GM19438 (cell line): ENCODE measurements at regions not wholly inside any gene's neighbourhood (a gene's known extent, or its start where the extent isn't known, plus 50 kb on each side); places are given as distances from the start of the nearest gene placed in this dataset.
"Not testable (repeated sequence)": the region's sequence is repeated elsewhere in the genome, so short reads cannot be mapped to it uniquely, and the experiment has no call there.

Experiments used
- ATAC-seq: cut with Tn5 transposase; IDR thresholded peaks from one replicate; pipeline ENCODE4 v1.9.1; 2021; ENCODE audit warnings: low read depth; ENCODE audit not compliant: unreplicated experiment

- no peak for ATAC-seq
Observed at GRCh38 chr12:94916663-94917062, 86.8 kb downstream of the NDUFA12 start.

GRCh38 chr12:94909663-94910062 is 93.8 kb downstream of the NDUFA12 start:
- ATAC-seq, result no peak

DNA sequence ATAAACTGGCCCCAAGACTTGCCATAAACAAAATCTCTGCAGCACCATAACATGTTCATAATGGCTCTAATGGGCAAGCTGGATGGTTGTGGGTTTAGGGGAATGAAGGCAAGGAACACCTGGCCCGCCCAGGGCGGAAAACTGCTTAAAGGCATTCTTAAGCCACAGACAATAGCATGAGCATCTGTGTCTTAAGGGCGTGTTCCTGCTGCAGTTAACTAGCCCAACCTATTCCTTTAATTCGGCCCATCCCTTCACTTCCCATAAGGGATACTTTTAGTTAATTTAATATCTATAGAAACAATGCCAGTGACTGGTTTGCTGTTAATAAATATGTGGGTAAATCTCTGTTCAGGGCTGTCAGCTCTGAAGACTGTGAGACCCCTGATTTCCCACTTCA is 97.7 kb downstream of the NDUFA12 start:
- ATAC-seq, result not testable (repeated sequence)

GRCh38 chr12:94900496-94900895 is 103.0 kb downstream of the NDUFA12 start:
- no peak for ATAC-seq

DNA sequence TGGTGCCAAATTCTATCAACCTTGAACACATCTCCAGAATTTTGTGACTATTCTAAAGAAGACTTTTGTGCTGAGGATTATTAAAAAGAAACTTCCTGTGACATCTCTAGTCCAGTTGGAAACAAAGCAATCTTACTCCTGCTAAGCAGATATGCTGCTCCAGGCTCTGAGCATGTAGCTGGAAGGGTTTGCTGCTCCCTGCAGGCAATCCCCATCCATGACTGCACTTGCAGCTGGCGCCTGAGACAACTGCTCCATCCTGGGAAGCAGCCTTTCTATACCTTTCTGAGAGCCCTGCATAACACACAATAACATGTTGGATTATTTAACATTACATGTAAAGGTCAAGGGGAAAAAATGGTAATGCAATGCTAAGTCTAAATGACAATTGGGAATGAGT is 105.1 kb downstream of the NDUFA12 start:
- no peak for ATAC-seq

- ATAC-seq, result no peak
Observed at GRCh38 chr12:94892544-94893267, 110.8 kb downstream of the NDUFA12 start.

- ATAC-seq, result no peak
Observed at GRCh38 chr12:94889445-94890210, 113.9 kb downstream of the NDUFA12 start.

DNA sequence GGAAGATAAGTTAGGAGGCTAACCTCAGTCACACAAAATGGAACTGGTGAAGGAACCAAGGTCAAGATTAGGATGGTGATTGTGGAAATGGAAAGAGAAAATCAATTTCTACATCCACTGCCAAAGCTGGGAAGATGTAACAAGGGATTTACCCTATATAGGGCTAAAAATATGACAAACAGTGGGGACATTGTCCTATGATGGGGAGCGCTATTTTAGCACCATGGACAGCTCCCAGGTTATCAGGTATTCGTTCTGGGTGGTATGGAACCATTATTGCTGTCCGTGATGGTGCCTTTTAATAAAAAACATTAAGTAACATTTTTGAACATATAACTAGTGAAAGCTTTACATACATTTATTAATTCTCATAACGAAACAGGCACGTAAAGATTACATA is 124.0 kb downstream of the NDUFA12 start:
- no peak for ATAC-seq

- ATAC-seq, result no peak
Observed at GRCh38 chr12:94875525-94875924, 128.0 kb downstream of the NDUFA12 start.

DNA sequence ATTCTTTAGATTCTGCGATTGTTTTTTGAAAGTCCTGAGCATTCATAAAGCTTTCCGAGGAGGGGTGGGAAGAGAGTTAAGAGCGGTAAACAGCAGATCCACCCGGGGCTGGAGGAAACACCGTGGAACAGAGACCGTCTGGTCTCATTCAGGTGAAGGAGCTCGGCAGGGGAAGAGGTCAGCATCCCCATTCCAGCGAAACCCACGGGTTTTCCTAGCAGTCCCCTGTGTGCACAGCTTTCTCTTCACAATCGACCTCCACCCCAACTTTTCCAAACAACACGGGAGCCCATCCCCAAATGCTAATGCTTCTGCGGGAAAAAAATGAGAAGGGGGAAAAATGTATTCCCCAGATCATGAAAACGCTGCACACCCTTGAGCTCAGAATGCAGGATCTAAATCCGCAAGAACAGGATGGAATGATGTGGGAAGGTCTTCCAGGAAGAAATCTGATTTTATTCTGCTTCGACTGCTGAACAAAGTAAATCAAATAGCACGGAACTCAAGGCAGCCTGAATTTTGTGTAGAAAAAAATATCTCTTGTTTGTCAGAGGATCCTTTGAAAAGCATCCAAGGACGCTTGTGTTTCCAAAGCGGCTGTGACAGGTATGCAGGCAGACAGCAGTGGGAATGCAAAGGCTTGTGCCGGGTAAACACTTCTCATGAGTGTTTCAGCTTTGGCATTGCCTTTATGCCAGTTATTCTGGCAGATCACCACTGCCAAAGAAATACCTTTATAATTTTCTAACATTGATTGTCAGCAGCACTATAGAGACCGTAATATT is 128.8 kb downstream of the NDUFA12 start:
- no peak for ATAC-seq

DNA sequence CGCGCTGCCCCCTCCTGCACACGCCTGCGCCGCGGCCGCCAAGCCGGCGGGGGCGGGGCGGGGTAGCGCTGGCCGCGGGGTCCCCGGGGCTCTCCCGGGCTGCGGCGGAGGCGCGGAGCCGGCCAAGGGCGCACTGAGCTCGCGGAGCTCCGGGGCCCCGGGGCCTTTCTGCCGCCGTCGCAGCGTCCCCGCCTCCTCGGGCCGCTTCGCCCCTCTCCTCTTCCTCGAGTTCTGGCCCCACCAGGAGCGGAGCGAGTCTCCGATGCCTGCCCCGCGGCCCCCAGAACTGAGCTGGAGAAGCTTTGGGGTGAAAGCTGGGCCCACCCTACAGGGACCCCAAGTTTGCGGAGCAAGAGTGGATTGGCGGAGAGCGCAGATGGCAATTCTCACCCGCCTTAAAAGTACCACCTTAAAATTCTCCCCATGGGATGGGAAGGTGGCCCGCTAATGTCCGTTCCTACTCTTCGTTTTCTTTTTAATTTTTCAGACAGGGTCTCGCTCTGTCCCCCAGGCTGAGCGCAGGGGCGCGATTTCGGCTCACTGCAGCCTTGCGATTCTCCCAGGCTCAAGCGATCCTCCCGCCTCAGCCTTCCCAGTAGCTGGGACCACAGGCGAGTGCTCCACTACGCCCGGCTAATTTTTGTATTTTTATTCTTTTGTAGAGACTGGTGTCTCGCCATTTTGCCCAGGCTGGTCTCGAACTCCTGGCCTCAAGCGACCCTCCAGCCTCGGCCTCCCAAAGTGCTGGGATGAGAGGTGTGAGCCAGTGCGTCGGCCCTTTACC is 129.6 kb downstream of the NDUFA12 start:
- peak; percentile 3 for ATAC-seq

DNA sequence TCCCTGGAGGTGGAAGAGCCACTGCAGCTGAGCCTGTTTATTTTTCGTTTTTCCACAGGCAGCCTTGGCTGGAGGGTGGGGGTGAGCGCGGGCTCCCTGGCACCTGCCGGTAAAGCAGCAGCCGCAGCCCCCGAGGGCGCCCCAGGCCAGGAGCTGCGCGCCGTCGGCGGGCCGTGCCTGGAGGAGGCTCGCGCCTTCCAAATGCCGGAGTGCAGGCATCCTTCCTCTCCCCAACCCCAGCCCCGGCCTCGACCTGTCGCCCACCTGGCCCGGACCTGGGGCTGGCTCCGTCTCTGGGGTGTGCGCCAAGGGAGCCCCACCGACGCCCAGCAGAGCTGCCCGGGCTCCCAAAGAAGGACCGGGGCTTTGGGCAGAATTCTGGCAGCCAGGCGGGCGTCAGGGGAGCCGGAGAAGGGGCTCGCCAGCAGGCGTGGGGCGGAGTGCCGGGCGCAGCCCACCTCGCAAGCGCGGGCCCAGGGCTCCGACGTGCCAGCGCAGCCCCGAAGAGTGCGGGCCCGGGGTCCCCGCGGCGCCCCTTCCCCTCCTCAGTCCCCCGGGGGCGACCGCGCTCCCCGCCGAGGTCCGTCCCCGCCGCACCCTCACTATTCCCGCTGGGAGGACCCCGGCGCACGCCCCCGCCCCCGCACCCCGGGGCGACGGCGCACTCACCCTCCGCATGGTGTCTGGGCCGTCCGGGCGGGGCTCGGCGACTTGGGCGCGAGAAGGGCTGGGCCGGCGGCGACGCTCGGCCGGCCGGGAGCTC is 130.3 kb downstream of the NDUFA12 start:
- peak; percentile 72 for ATAC-seq

- no peak for ATAC-seq
Observed at GRCh38 chr12:94872671-94872970, 130.9 kb downstream of the NDUFA12 start.

GRCh38 chr12:94872007-94872653 is 131.4 kb downstream of the NDUFA12 start:
- ATAC-seq, result no peak

DNA sequence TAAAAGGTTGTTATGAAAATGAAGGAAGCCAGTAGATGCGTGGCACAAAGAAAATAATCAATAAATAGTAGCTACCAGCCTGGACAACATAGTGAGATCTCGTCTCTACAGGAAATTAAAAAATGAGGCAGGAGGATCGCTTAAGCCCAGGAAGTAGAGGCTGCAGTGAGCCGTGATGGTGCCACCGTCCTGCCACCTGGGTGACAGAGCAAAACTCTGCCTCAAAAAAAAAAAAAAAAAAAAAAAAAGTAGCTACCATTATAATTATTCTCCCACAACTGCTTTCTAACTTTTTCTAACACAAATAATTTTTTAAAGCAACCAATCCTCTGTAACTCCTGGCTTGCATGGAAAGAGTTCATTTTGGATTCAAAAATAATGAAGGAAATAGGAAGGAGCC is 133.0 kb downstream of the NDUFA12 start:
- no peak for ATAC-seq

- no peak for ATAC-seq
Observed at GRCh38 chr12:94868161-94868560, 135.3 kb downstream of the NDUFA12 start.

GRCh38 chr12:94867066-94867855 is 136.2 kb downstream of the NDUFA12 start:
- ATAC-seq, result no peak

DNA sequence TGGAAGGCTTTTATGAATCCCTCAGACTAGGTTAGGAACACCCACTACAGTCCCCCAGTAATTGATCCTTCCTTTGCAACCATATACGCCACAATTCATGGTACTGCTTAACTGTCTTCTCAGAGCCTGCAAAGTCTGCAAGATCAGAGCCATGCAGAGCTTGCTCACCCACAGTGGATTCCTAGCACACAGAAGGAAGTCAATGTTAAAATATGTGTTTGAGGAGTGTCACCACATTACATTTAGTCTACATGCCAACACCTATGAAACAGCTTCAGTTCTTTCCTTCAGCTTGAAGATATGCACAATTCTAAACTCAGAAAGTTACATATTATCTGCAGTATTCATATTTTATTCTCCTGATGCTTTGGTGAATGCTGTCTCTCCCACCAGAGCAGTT is 138.5 kb downstream of the NDUFA12 start:
- no peak for ATAC-seq
